ENCODE measurements at regions not wholly inside any gene's neighbourhood (a gene's known extent, or its start where the extent isn't known, plus 50 kb on each side); places are given as distances from the start of the nearest gene placed in this dataset.

GRCh38 chr1:229812148-229812547 lies 186.1 kb downstream of the URB2 start:
- Mint-ChIP-seq H3K27me3 (ENCODE audit: low read depth) (peaks cover 43% of the 10 kb centered on the region), H3K27ac (no peak overlapping the region), H3K4me3 (no peak overlapping the region), H3K36me3 (ENCODE audit: insufficient read depth in 2 of 2) (peaks cover 8 to 14% of the 10 kb centered on the region in 2 donors), H3K4me1 (ENCODE audit: low read depth) (no peaks in the 10 kb centered on the region), H3K9me3 (peaks cover 6 to 11% of the 10 kb centered on the region in 2 donors)
- DNase-seq (no peak), ATAC-seq (replicated peaks in 1 of 2) (no peak)

DNA sequence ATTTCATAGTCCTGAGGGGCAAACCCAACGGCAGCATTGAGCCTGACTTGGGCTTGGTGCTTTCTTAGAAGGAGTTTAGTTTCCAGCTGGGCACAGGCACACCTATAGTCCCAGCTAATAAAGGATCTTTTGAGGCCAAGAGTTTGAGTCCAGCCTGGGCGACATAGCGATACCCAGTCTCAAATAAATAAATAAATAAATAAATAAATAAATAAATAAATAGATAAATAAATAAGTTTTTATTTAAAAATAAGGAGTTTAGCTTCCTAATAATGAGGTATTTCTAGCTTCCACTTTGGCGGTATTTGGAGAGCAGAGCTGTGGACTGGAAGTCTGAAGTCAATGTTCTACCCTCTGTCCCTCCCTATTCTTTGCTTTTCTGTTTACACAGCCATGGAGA lies 186.6 kb downstream of the URB2 start:
- no peak overlapping the region for H3K27ac Mint-ChIP-seq
- ATAC-seq (replicated peaks in 1 of 2) (no peak), DNase-seq (no peak)
- H3K9me3 Mint-ChIP-seq = peaks cover 6 to 11% of the 10 kb centered on the region in 2 donors
- H3K27me3 Mint-ChIP-seq (ENCODE audit: low read depth) = peaks cover 46% of the 10 kb centered on the region
- H3K36me3 Mint-ChIP-seq (ENCODE audit: insufficient read depth in 2 of 2) = peaks cover 8 to 14% of the 10 kb centered on the region in 2 donors
- no peak overlapping the region for H3K4me3 Mint-ChIP-seq
- no peaks in the 10 kb centered on the region for H3K4me1 Mint-ChIP-seq (ENCODE audit: low read depth)

DNA sequence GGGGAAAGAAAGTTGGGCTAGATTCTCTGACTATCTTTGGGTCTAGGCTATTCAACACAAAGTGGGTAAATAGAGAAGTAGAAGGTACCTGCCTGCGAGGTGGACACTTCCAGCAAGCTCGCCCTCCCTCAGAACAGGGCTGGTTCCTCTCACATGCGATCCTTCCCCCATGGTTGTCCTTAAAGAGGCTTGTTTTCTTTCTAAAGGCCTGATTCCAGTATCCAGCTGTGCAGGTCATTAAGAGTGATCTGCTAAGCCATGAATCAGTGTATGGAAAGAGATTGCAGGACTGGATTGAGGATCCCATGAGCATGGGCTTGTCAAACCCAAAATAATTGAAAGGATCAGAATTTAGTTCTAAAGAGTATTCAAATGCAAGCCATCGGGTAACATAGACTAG lies 189.0 kb downstream of the URB2 start:
- Mint-ChIP-seq H3K27ac (no peak overlapping the region), H3K27me3 (ENCODE audit: low read depth) (peaks cover 47% of the 10 kb centered on the region), H3K36me3 (ENCODE audit: insufficient read depth in 2 of 2) (peaks cover 4 to 6% of the 10 kb centered on the region in 2 donors), H3K9me3 (peaks cover 6 to 7% of the 10 kb centered on the region in 2 donors), H3K4me3 (no peak overlapping the region), H3K4me1 (ENCODE audit: low read depth) (no peaks in the 10 kb centered on the region)
- DNase-seq = no peak
- ATAC-seq (replicated peaks in 1 of 2) = no peak

DNA sequence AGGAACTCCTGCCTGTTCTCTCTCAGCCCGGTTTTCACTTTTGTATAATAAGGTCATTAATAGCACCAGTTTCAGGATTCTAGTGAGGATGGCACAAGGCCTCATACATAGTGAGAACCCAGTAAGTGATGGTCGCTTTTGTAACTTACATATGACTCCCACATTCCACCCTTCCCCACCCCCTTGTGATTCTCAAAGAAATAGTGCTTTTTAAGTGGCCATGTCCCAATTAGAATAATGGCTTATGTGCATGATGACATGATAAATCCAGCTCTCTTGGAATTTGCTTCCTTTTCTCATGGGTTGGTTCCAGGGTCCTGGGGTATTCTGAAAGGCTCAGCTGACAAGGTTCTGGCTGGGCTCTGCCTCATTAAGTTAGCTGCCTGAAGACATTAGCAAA lies 189.9 kb downstream of the URB2 start:
- Mint-ChIP-seq H3K4me1 (ENCODE audit: low read depth) (no peaks in the 10 kb centered on the region), H3K4me3 (no peak overlapping the region), H3K27me3 (ENCODE audit: low read depth) (peaks cover 44% of the 10 kb centered on the region), H3K9me3 (peaks cover 0 to 4% of the 10 kb centered on the region in 2 donors), H3K36me3 (ENCODE audit: insufficient read depth in 2 of 2) (peaks cover 0 to 5% of the 10 kb centered on the region in 2 donors), H3K27ac (no peak overlapping the region)
- DNase-seq (no peak), ATAC-seq (replicated peaks in 1 of 2) (no peak)

DNA sequence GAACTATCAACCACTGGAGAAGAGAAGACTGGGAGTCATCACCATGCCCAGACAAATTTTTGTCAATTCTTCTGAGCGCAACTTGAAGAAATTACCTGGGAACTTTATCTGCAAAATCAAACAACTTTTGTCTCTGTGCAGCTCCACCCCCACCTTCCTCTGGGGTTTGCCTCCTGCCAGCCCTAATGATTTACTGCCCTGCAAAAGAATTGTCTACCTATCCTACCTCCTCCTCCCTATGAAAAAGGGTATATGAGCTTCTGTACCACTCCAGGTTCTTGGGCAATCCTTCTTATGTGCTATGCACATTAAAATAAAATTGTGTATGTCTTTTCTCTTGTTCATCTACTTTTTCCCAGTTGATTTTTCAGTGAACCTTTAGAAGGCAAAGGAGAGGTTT lies 191.9 kb downstream of the URB2 start:
- H3K9me3 Mint-ChIP-seq = peaks cover 0 to 4% of the 10 kb centered on the region in 2 donors

DNA sequence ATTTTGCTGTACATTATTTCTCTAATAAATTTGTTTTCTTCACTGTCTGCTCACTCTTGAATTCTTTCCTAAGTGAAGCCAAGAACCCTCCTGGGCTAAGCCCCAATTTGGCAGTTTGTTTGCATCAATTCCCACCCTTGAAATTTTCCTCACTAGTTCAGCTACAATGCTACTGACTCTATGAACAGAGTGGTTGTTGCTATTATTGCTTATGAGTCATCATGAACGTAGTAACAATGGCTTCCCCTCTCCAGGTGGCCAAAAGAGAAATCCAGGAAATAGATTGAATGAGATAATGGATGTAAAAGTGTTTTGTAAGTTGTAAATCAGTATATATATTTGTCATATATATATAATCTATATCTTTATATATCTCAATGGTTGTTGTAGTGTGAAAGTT lies 193.0 kb downstream of the URB2 start:
- Mint-ChIP-seq H3K27me3 (ENCODE audit: low read depth) (peaks cover 29% of the 10 kb centered on the region), H3K27ac (no peak overlapping the region), H3K4me1 (ENCODE audit: low read depth) (no peaks in the 10 kb centered on the region), H3K9me3 (peaks cover 0 to 4% of the 10 kb centered on the region in 2 donors), H3K4me3 (no peak overlapping the region), H3K36me3 (ENCODE audit: insufficient read depth in 2 of 2) (no peaks in the 10 kb centered on the region)
- DNase-seq = no peak
- ATAC-seq (replicated peaks in 1 of 2) = no peak

More for the DNA sequence above, 191.9 kb downstream of the URB2 start:
- no peaks in the 10 kb centered on the region for H3K36me3 Mint-ChIP-seq (ENCODE audit: insufficient read depth in 2 of 2)
- no peak overlapping the region for H3K4me3 Mint-ChIP-seq
- no peak for ATAC-seq (replicated peaks in 1 of 2)
- H3K4me1 Mint-ChIP-seq (ENCODE audit: low read depth) = no peaks in the 10 kb centered on the region
- peaks cover 29% of the 10 kb centered on the region for H3K27me3 Mint-ChIP-seq (ENCODE audit: low read depth)
- DNase-seq = no peak
- no peak overlapping the region for H3K27ac Mint-ChIP-seq

- no peak overlapping the region for H3K27ac Mint-ChIP-seq
- DNase-seq = no peak
- no peaks in the 10 kb centered on the region for H3K4me1 Mint-ChIP-seq (ENCODE audit: low read depth)
- H3K4me3 Mint-ChIP-seq = no peak overlapping the region
- H3K36me3 Mint-ChIP-seq (ENCODE audit: insufficient read depth in 2 of 2) = peaks cover 5 to 6% of the 10 kb centered on the region in 2 donors
- ATAC-seq (replicated peaks in 1 of 2) = no peak
- H3K27me3 Mint-ChIP-seq (ENCODE audit: low read depth) = peaks cover 19% of the 10 kb centered on the region
- peaks cover 6 to 12% of the 10 kb centered on the region in 2 donors for H3K9me3 Mint-ChIP-seq
These were observed 196.0 kb downstream of the URB2 start for GRCh38 chr1:229822026-229822425.

DNA sequence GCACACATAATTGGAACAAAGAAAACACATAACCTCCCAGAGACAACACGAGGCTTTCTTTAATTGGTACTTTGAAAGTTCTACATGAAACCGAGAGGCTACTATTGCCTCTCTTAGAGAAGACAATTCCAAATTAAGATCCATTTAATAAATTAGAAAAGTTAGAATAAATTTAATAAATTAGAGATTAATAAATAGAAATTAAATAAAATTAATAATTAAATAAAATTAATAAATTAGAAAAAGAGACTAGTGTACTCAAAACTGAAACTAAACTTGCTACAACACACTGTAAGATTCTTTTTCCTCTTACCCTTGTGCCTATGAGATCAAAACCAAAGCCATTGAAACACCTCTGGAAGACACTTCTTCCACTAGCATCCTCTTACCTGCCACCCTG lies 199.0 kb downstream of the URB2 start:
- Mint-ChIP-seq H3K27me3 (ENCODE audit: low read depth) (peaks cover 13% of the 10 kb centered on the region), H3K36me3 (ENCODE audit: insufficient read depth in 2 of 2) (peaks cover 9 to 10% of the 10 kb centered on the region in 2 donors), H3K4me1 (ENCODE audit: low read depth) (no peaks in the 10 kb centered on the region), H3K4me3 (no peak overlapping the region), H3K9me3 (peaks cover 12 to 14% of the 10 kb centered on the region in 2 donors), H3K27ac (no peak overlapping the region)
- ATAC-seq (replicated peaks in 1 of 2) (no peak), DNase-seq (no peak)

DNA sequence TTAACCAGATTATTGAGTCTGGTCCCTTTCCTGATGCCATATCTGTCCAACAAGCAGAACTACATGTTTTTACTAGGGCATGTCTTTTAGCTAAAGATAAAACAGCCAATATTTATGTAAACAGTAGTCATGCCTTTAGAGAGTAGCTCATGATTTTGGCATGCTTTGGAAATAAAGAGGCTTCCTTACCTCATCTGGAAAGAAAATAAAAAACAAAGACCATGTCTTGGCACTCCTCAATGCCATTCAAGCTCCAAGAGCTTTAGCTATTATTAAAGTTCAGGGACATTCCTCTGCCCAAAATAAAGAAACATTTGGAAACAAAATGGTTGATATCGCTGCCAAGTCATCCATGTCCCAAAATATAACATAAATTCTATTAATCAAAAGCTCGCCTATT lies 202.4 kb downstream of the URB2 start:
- DNase-seq = no peak
- Mint-ChIP-seq H3K4me3 (no peak overlapping the region), H3K36me3 (ENCODE audit: insufficient read depth in 2 of 2) (peaks cover 9 to 10% of the 10 kb centered on the region in 2 donors), H3K9me3 (peaks cover 12 to 14% of the 10 kb centered on the region in 2 donors), H3K4me1 (ENCODE audit: low read depth) (no peaks in the 10 kb centered on the region), H3K27ac (no peak overlapping the region), H3K27me3 (ENCODE audit: low read depth) (peaks cover 23% of the 10 kb centered on the region)
- ATAC-seq (replicated peaks in 1 of 2) = no peak

GRCh38 chr1:229832695-229833094 lies 206.6 kb downstream of the URB2 start:
- Mint-ChIP-seq H3K27me3 (ENCODE audit: low read depth) (peaks cover 28% of the 10 kb centered on the region), H3K4me3 (no peak overlapping the region), H3K9me3 (peaks cover 2 to 5% of the 10 kb centered on the region in 2 donors), H3K36me3 (ENCODE audit: insufficient read depth in 2 of 2) (peaks cover 0 to 2% of the 10 kb centered on the region in 2 donors), H3K27ac (no peak overlapping the region), H3K4me1 (ENCODE audit: low read depth) (no peaks in the 10 kb centered on the region)
- no peak for DNase-seq
- ATAC-seq (replicated peaks in 1 of 2) = no peak

DNA sequence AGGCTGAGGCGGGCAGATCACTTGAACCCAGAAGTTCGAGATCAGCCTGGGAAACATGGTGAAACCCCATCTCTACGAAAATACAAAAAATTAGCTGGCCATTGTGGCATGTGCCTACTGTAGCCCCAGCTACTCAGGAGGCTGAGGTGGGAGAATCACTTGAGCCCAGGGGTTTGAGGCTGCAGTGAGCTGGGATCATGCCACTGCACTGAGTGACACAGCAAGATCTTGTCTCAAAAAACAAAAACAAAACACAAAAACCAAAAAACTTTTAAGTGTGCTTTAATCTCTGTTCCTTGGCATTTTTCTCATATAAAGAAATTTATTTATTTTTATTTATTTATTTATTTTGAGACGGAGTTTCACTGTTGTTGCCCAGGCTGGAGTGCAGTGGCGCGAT lies 208.2 kb downstream of the URB2 start:
- ATAC-seq (replicated peaks in 1 of 2) (no peak), DNase-seq (no peak)
- Mint-ChIP-seq H3K36me3 (ENCODE audit: insufficient read depth in 2 of 2) (no peaks in the 10 kb centered on the region), H3K4me3 (no peak overlapping the region), H3K27me3 (ENCODE audit: low read depth) (peaks cover 22% of the 10 kb centered on the region), H3K4me1 (ENCODE audit: low read depth) (no peaks in the 10 kb centered on the region), H3K27ac (no peak overlapping the region), H3K9me3 (no peaks in the 10 kb centered on the region)

DNA sequence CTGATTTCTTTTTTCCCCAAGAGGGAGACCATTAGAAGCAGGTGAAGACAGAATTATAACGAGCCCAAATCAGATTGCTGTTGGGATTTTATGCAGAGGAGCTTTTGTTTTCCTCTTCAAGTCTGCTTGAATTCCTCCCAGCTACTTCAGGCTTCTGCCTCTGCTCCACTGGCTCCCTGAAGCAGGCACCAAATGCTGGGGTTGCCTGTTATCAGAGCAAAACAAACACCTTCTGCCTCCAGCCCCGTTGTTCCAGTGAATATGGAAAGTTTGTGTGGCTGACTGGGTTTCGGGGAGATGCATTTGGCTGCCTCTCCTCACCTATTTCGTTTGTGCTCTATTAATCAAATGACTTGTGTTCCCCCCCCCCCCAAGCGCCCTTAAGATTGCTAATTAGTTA lies 209.2 kb downstream of the URB2 start:
- Mint-ChIP-seq H3K27me3 (ENCODE audit: low read depth) (peaks cover 22% of the 10 kb centered on the region), H3K4me1 (ENCODE audit: low read depth) (no peaks in the 10 kb centered on the region), H3K9me3 (no peaks in the 10 kb centered on the region), H3K36me3 (ENCODE audit: insufficient read depth in 2 of 2) (no peaks in the 10 kb centered on the region), H3K4me3 (no peak overlapping the region), H3K27ac (no peak overlapping the region)
- ATAC-seq (replicated peaks in 1 of 2) (no peak), DNase-seq (no peak)

DNA sequence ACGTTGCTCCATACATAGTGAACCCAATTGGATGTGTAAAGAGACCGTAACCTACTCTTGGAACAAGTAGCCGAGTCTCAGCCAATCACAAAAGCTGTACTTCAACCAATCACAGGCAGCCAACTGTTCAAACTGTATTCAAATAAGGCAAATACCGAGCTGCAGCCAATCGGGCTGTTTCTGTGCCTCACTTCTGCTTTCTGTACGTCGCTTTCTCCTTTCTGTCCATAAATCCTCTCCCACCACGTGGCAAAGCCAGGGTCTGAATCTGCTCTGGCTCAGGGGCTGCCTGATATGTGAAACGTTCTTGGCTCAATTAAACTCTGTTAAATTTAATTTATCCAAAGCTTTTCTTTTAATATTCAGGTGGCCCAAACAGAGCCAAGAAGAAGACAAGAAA lies 210.3 kb downstream of the URB2 start:
- ATAC-seq (replicated peaks in 1 of 2) = no peak
- Mint-ChIP-seq H3K4me1 (ENCODE audit: low read depth) (no peaks in the 10 kb centered on the region), H3K27ac (no peak overlapping the region), H3K9me3 (no peaks in the 10 kb centered on the region), H3K36me3 (ENCODE audit: insufficient read depth in 2 of 2) (no peaks in the 10 kb centered on the region), H3K27me3 (ENCODE audit: low read depth) (peaks cover 17% of the 10 kb centered on the region), H3K4me3 (no peak overlapping the region)
- DNase-seq = no peak

DNA sequence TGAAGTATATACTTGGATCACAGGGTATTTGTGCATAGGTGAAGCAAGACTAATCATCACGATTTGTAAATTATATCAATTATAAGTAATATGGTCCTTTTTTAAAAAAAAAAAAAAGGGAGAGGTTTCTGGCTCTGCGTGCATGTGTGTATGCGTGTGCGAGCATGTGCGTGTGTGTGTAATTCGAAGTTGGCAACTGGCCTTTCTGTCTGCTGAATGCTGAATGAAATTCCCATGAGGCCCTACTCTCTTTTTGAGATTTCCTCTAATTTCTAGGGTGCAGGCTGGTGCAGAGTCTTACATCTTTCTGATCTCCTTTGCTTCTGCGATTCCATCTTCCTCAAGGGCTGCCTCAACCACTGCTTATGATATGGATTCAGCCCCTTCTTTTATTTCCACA lies 212.2 kb downstream of the URB2 start:
- Mint-ChIP-seq H3K27me3 (ENCODE audit: low read depth) (peaks cover 18% of the 10 kb centered on the region), H3K4me3 (no peak overlapping the region), H3K36me3 (ENCODE audit: insufficient read depth in 2 of 2) (no peaks in the 10 kb centered on the region), H3K9me3 (no peaks in the 10 kb centered on the region), H3K27ac (no peak overlapping the region), H3K4me1 (ENCODE audit: low read depth) (no peaks in the 10 kb centered on the region)
- DNase-seq (no peak), ATAC-seq (replicated peaks in 1 of 2) (no peak)
